ENCODE measurements at regions not wholly inside any gene's neighbourhood (a gene's known extent, or its start where the extent isn't known, plus 50 kb on each side); places are given as distances from the start of the nearest gene placed in this dataset.

DNA sequence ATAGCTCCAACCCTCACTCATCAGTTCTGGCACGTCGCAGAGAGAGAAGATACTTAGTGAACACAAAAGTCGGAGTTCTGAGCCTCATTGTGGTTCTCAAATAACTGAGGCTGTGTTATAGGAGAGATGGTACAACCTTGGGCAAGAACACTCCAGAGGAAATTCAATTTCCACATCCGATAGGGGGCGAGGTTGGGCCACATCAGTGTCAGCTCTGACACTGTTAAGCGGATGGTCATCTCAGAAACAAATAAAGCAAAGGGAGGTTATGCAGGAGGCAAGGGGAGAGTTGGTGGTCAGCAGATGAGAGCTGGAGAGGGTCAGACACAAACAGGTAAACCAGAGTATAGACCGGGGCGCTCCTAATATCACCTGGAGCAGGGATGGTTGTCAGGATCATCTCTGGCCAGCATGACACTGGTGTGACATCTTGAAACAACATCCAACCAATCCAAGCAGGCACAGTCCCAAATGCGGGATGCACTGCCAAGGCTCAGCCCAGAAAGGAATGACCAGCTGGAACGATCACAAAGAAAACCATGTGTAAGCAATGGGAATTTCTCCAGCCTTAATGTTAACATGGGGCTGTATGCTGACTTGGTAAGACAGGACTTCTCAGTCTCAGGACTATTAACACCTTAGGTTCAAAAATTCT is 331.8 kb downstream of the HACE1 start:
- no peaks in the 10 kb centered on the region for H3K79me2 ChIP-seq (ENCODE audit: low read length)
- H3F3A ChIP-seq (ENCODE audit: low read length, unreplicated experiment): no peaks in the 10 kb centered on the region
- H3K4me3 ChIP-seq (ENCODE audit: low read length): no peak overlapping the region
- H3K9me2 ChIP-seq (replicated peaks; ENCODE audit: low read length): no peaks in the 10 kb centered on the region
- no peaks in the 10 kb centered on the region for H4K20me1 ChIP-seq (ENCODE audit: low read length)
- H3K27ac ChIP-seq (ENCODE audit: low read length): no peak overlapping the region
- no peak overlapping the region for H2AFZ ChIP-seq (ENCODE audit: low read length)
- ChIA-PET POLR2A (ENCODE audit: unreplicated experiment) (no interaction called here), CTCF (interaction anchor here (0.6 kb wide), 1 partner anchor 60 kb away, joined by 4 read pairs; no protein-coding TSS in a partner anchor)
- no peaks in the 10 kb centered on the region for H3K9me3 ChIP-seq (ENCODE audit: low read length)
- H3K27me3 ChIP-seq (ENCODE audit: low read length): no peaks in the 10 kb centered on the region
- intact Hi-C loops (cut with micrococcal nuclease): loop anchor here (10.0 kb wide), 1 partner anchor 1683 kb away; no protein-coding TSS in a partner anchor
- ATAC-seq: peak; percentile 56
- TF ChIP-seq, protein P1, sequence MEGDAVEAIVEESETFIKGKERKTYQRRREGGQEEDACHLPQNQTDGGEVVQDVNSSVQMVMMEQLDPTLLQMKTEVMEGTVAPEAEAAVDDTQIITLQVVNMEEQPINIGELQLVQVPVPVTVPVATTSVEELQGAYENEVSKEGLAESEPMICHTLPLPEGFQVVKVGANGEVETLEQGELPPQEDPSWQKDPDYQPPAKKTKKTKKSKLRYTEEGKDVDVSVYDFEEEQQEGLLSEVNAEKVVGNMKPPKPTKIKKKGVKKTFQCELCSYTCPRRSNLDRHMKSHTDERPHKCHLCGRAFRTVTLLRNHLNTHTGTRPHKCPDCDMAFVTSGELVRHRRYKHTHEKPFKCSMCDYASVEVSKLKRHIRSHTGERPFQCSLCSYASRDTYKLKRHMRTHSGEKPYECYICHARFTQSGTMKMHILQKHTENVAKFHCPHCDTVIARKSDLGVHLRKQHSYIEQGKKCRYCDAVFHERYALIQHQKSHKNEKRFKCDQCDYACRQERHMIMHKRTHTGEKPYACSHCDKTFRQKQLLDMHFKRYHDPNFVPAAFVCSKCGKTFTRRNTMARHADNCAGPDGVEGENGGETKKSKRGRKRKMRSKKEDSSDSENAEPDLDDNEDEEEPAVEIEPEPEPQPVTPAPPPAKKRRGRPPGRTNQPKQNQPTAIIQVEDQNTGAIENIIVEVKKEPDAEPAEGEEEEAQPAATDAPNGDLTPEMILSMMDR (conservative IDR thresholded peaks at IDR 0.05; ENCODE audit: low read depth, low read length): peak; percentile 65
- TF ChIP-seq EZH2 (IDR thresholded peaks at IDR 0.05; ENCODE audit: low read length, unreplicated experiment): no peak
- DNase-seq: peak; percentile 57
- H3K4me2 ChIP-seq (ENCODE audit: low read length): no peak overlapping the region
- BruUV-seq (replicated peaks): no TSS peak
- no peak overlapping the region for H3K9ac ChIP-seq (ENCODE audit: low read length)
- H3K4me1 ChIP-seq (ENCODE audit: insufficient read depth, low read length): no peaks in the 10 kb centered on the region
- H3K36me3 ChIP-seq (ENCODE audit: low read depth, low read length): no peaks in the 10 kb centered on the region; the same call in 1 of the 2 replicates

GRCh38 chr6:104527311-104527710 is 332.4 kb downstream of the HACE1 start:
- Histone ChIP-seq H3K27me3 (ENCODE audit: low read length) (no peaks in the 10 kb centered on the region), H3K27ac (ENCODE audit: low read length) (no peak overlapping the region), H3K9me2 (replicated peaks; ENCODE audit: low read length) (no peaks in the 10 kb centered on the region), H3K36me3 (ENCODE audit: low read depth, low read length) (no peaks in the 10 kb centered on the region; the same call in 1 of the 2 replicates), H3K79me2 (ENCODE audit: low read length) (no peaks in the 10 kb centered on the region), H3K4me1 (ENCODE audit: insufficient read depth, low read length) (no peaks in the 10 kb centered on the region), H2AFZ (ENCODE audit: low read length) (no peak overlapping the region), H3K4me3 (ENCODE audit: low read length) (no peak overlapping the region), H3K9me3 (ENCODE audit: low read length) (no peaks in the 10 kb centered on the region), H3K4me2 (ENCODE audit: low read length) (no peak overlapping the region), H4K20me1 (ENCODE audit: low read length) (no peaks in the 10 kb centered on the region), H3F3A (ENCODE audit: low read length, unreplicated experiment) (no peaks in the 10 kb centered on the region), H3K9ac (ENCODE audit: low read length) (no peak overlapping the region)
- TF ChIP-seq, protein P1 (conservative IDR thresholded peaks at IDR 0.05; ENCODE audit: low read depth, low read length): no peak
- TF ChIP-seq EZH2phosphoT487 (IDR thresholded peaks at IDR 0.05; ENCODE audit: borderline replicate concordance, low read length) (no peak), EZH2 (IDR thresholded peaks at IDR 0.05; ENCODE audit: low read length, unreplicated experiment) (no peak)
- POLR2A ChIA-PET (ENCODE audit: unreplicated experiment): no interaction called here
- no peak for ATAC-seq
- CTCF ChIA-PET: no interaction called here
- intact Hi-C loops (cut with micrococcal nuclease): loop anchor here (10.0 kb wide), 1 partner anchor 1683 kb away; no protein-coding TSS in a partner anchor
- DNase-seq: no peak
- no TSS peak for BruUV-seq (replicated peaks)

- BruUV-seq (replicated peaks): no TSS peak
- Histone ChIP-seq H3K27ac (ENCODE audit: low read length) (no peak overlapping the region), H3F3A (ENCODE audit: low read length, unreplicated experiment) (no peaks in the 10 kb centered on the region), H3K4me3 (ENCODE audit: low read length) (no peak overlapping the region), H3K4me2 (ENCODE audit: low read length) (peak overlapping the region; percentile 70), H2AFZ (ENCODE audit: low read length) (peak overlapping the region; percentile 65; the same call in 1 of the 2 replicates), H3K9ac (ENCODE audit: low read length) (no peak overlapping the region), H3K9me2 (replicated peaks; ENCODE audit: low read length) (no peaks in the 10 kb centered on the region), H4K20me1 (ENCODE audit: low read length) (no peaks in the 10 kb centered on the region), H3K9me3 (ENCODE audit: low read length) (no peaks in the 10 kb centered on the region), H3K4me1 (ENCODE audit: insufficient read depth, low read length) (no peaks in the 10 kb centered on the region), H3K36me3 (ENCODE audit: low read depth, low read length) (no peaks in the 10 kb centered on the region; the same call in 1 of the 2 replicates), H3K79me2 (ENCODE audit: low read length) (no peaks in the 10 kb centered on the region), H3K27me3 (ENCODE audit: low read length) (no peaks in the 10 kb centered on the region)
- intact Hi-C loops (cut with micrococcal nuclease): loop anchor here (10.0 kb wide), 1 partner anchor 1682 kb away; no protein-coding TSS in a partner anchor
- DNase-seq (no peak), ATAC-seq (peak; percentile 42)
- TF ChIP-seq EZH2phosphoT487 (IDR thresholded peaks at IDR 0.05; ENCODE audit: borderline replicate concordance, low read length): no peak
- TF ChIP-seq, protein P1 (conservative IDR thresholded peaks at IDR 0.05; ENCODE audit: low read depth, low read length): no peak
- TF ChIP-seq EZH2 (IDR thresholded peaks at IDR 0.05; ENCODE audit: low read length, unreplicated experiment): no peak
- CTCF ChIA-PET: interaction anchor here (0.5 to 0.9 kb wide), 4 partner anchors 40 to 510 kb away, joined by 3 to 5 read pairs (median 3); no protein-coding TSS in a partner anchor
- POLR2A ChIA-PET (ENCODE audit: unreplicated experiment): no interaction called here
Measured at GRCh38 chr6:104526376-104526775, 333.3 kb downstream of the HACE1 start.

Data from PC-3 (cell line).